ENCODE measurements at regions not wholly inside any gene's neighbourhood (a gene's known extent, or its start where the extent isn't known, plus 50 kb on each side); places are given as distances from the start of the nearest gene placed in this dataset.

DNA sequence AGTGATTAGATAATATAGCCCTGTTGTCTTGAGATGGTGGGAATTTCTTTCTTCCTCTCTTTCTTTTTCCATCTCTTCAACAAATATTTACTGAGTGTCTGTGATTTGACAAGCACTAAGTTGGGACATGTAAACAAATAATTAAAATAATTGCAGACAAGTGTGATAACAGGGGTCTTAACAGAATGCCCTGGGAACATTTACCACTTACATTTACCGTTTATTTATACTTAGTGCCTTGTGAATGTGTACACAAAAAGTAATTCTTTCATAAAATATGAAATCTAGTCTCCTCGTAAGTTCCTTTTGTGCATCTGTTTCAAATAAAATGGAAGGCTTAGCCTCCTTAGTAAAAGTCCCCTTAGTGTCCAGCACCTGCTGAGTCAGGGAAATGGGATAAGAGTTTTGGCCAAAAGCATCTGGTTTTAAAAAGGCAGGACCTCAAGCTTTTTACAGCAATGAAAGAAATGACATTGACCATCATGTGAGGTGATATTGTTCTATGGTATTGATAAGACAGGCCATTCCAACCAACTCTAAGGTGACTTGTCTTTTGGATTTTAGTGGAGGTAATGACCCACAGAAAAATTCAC lies 188.2 kb downstream of the HS3ST3B1 start:
- TF ChIP-seq CTCF (IDR thresholded peaks at IDR 0.05), result no peak
- no peak for TF ChIP-seq POLR2A (IDR thresholded peaks at IDR 0.05)

Measured in breast epithelium (tissue), 3 donors.